ENCODE measurements at regions not wholly inside any gene's neighbourhood (a gene's known extent, or its start where the extent isn't known, plus 50 kb on each side); places are given as distances from the start of the nearest gene placed in this dataset.

- Histone ChIP-seq H3K9me3 (no peaks in the 10 kb centered on the region), H3K27me3 (no peaks in the 10 kb centered on the region), H3K27ac (no peak overlapping the region), H3K36me3 (no peaks in the 10 kb centered on the region), H3K4me3 (no peak overlapping the region), H3K4me1 (no peaks in the 10 kb centered on the region)
- DNase-seq, result no peak
- TF ChIP-seq CTCF (IDR thresholded peaks at IDR 0.05), result no peak
- TF ChIP-seq POLR2A (IDR thresholded peaks at IDR 0.05), result no peak
Measured at GRCh38 chr4:67134616-67135015, 410.7 kb downstream of the CENPC start.

DNA sequence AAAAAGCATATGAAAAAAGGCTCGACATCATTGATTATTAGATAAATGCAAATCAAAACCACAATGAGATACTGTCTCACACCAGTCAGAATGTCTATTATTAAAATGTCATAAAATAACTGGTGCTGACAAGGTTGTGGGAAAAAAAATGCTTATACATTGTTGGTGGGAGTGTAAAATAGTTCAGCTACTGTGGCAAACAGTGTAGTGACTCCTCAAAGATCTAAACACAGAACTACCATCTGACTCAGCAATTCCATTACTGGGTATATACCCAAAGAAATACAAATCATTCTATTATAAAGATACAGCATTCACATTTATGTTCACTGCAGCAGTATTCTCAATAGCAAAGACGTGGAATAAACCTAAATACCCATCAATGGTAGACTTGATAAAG lies 412.1 kb downstream of the CENPC start:
- no peaks in the 10 kb centered on the region for H3K4me1 ChIP-seq
- no peak for DNase-seq
- H3K27ac ChIP-seq, result no peak overlapping the region
- TF ChIP-seq CTCF (IDR thresholded peaks at IDR 0.05), result no peak
- TF ChIP-seq POLR2A (IDR thresholded peaks at IDR 0.05), result no peak
- H3K27me3 ChIP-seq, result no peaks in the 10 kb centered on the region
- no peak overlapping the region for H3K4me3 ChIP-seq
- H3K36me3 ChIP-seq, result no peaks in the 10 kb centered on the region
- H3K9me3 ChIP-seq, result no peaks in the 10 kb centered on the region

GRCh38 chr4:67131224-67131623 lies 414.1 kb downstream of the CENPC start:
- no peaks in the 10 kb centered on the region for H3K27me3 ChIP-seq

DNA sequence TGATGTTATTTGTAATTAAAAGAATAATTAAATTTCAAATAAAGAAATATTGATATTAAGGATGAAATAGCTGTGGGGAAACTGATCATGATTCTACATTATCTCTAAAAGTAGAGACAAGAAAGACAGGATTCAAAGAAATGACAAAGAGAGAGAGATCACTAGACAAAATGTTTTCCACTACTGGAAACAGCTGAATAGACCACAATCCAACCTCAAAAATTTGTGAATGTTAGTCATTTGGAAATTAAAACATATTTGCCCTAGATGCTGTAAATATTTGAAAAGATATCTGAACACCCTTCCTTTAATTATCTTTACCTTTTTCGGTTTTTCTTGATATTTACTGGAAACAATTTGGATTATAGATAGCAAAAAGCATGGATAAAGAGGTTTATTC lies 414.9 kb downstream of the CENPC start:
- no peak overlapping the region for H3K4me3 ChIP-seq
- H3K36me3 ChIP-seq, result no peaks in the 10 kb centered on the region
- H3K27ac ChIP-seq, result no peak overlapping the region
- no peaks in the 10 kb centered on the region for H3K9me3 ChIP-seq
- H3K27me3 ChIP-seq, result no peaks in the 10 kb centered on the region
- H3K4me1 ChIP-seq, result no peaks in the 10 kb centered on the region
- no peak for TF ChIP-seq CTCF (IDR thresholded peaks at IDR 0.05)
- TF ChIP-seq POLR2A (IDR thresholded peaks at IDR 0.05), result no peak
- DNase-seq, result no peak

More at GRCh38 chr4:67131224-67131623, 414.1 kb downstream of the CENPC start:
- Histone ChIP-seq H3K9me3 (no peaks in the 10 kb centered on the region), H3K27ac (no peak overlapping the region), H3K36me3 (no peaks in the 10 kb centered on the region), H3K4me1 (no peaks in the 10 kb centered on the region), H3K4me3 (no peak overlapping the region)
- DNase-seq, result no peak
- TF ChIP-seq POLR2A (IDR thresholded peaks at IDR 0.05) (no peak), CTCF (IDR thresholded peaks at IDR 0.05) (no peak)

GRCh38 chr4:67126570-67126969 lies 418.7 kb downstream of the CENPC start:
- no peaks in the 10 kb centered on the region for H3K4me1 ChIP-seq
- DNase-seq, result no peak
- H3K9me3 ChIP-seq, result no peaks in the 10 kb centered on the region
- no peak for TF ChIP-seq CTCF (IDR thresholded peaks at IDR 0.05)
- no peak for TF ChIP-seq POLR2A (IDR thresholded peaks at IDR 0.05)
- H3K36me3 ChIP-seq, result no peaks in the 10 kb centered on the region
- no peak overlapping the region for H3K27ac ChIP-seq
- H3K27me3 ChIP-seq, result no peaks in the 10 kb centered on the region
- no peak overlapping the region for H3K4me3 ChIP-seq
